Endothelial cell (in vitro differentiated cells): ENCODE measurements at regions not wholly inside any gene's neighbourhood (a gene's known extent, or its start where the extent isn't known, plus 50 kb on each side); places are given as distances from the start of the nearest gene placed in this dataset.

Experiments used
- DNase-seq: peaks from one replicate; pipeline ENCODE4 v3.0.0; 2021; ENCODE audit warnings: low spot score
- H3K27ac Mint-ChIP-seq: one replicate; pipeline ENCODE4 v1.8.0; 2021; ENCODE audit warnings: mixed read lengths, inconsistent platforms; ENCODE audit not compliant: unreplicated experiment
- H3K27me3 Mint-ChIP-seq: one replicate; pipeline ENCODE4 v1.8.0; 2021; ENCODE audit warnings: mild to moderate bottlenecking, moderate library complexity, mixed read lengths, inconsistent platforms; ENCODE audit not compliant: unreplicated experiment
- H3K36me3 Mint-ChIP-seq: one replicate; pipeline ENCODE4 v1.8.0; 2021; ENCODE audit warnings: mild to moderate bottlenecking, low read depth, mixed read lengths, inconsistent platforms; ENCODE audit not compliant: unreplicated experiment
- H3K4me1 Mint-ChIP-seq: one replicate; pipeline ENCODE4 v1.8.0; 2021; ENCODE audit warnings: mild to moderate bottlenecking, mixed read lengths, inconsistent platforms; ENCODE audit not compliant: unreplicated experiment
- H3K4me3 Mint-ChIP-seq: one replicate; pipeline ENCODE4 v1.8.0; 2021; ENCODE audit warnings: mild to moderate bottlenecking, mixed read lengths, inconsistent platforms; ENCODE audit not compliant: unreplicated experiment
- H3K9me3 Mint-ChIP-seq: one replicate; pipeline ENCODE4 v1.8.0; 2021; ENCODE audit warnings: mixed read lengths, inconsistent platforms; ENCODE audit not compliant: unreplicated experiment
- CTCF ChIP-seq: fragments of 200-600 bp; sonication (generic); IDR thresholded peaks from one replicate; pipeline ENCODE4 v1.5.0; 2021; ENCODE audit warnings: antibody characterized with exemption; ENCODE audit not compliant: unreplicated experiment

GRCh38 chr7:109215341-109215740, 645.7 kb downstream of the DNAJB9 start:
- TF ChIP-seq CTCF, result no peak
- Mint-ChIP-seq H3K27me3 (peaks cover 2% of the 10 kb centered on the region), H3K9me3 (no peaks in the 10 kb centered on the region), H3K36me3 (no peaks in the 10 kb centered on the region), H3K4me1 (no peaks in the 10 kb centered on the region), H3K4me3 (no peak overlapping the region), H3K27ac (no peak overlapping the region)
- DNase-seq, result no peak

GRCh38 chr7:109224100-109224499, 654.4 kb downstream of the DNAJB9 start:
- Mint-ChIP-seq H3K27ac (no peak overlapping the region), H3K27me3 (peaks cover 2% of the 10 kb centered on the region), H3K4me3 (no peak overlapping the region), H3K9me3 (no peaks in the 10 kb centered on the region), H3K36me3 (no peaks in the 10 kb centered on the region), H3K4me1 (no peaks in the 10 kb centered on the region)
- no peak for TF ChIP-seq CTCF
- DNase-seq, result no peak

- Mint-ChIP-seq H3K36me3 (no peaks in the 10 kb centered on the region), H3K4me1 (no peaks in the 10 kb centered on the region), H3K4me3 (no peak overlapping the region), H3K9me3 (no peaks in the 10 kb centered on the region), H3K27ac (no peak overlapping the region), H3K27me3 (no peaks in the 10 kb centered on the region)
- DNase-seq, result no peak
- no peak for TF ChIP-seq CTCF
These were observed 657.0 kb downstream of the DNAJB9 start for GRCh38 chr7:109226699-109227098.

DNA sequence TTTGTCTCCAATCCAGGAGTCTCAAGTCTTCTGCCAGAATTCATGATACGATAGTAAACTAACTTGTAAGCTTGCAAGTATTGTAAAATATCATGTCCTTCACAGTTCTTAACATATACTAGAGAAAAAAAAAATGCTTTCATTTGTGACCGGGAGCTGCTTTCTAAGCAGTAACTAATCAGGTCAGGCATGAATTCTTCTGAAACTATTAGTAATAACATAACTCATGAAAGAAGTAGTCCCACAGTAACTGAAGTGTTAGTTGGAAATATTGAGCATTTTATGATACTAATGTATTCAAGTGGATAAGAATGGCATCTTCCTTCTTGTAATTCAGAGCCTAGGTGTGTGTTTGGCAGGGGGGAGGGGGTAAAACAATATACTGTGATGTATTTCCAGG, 665.6 kb downstream of the DNAJB9 start:
- Mint-ChIP-seq H3K27ac (no peak overlapping the region), H3K36me3 (no peaks in the 10 kb centered on the region), H3K27me3 (no peaks in the 10 kb centered on the region), H3K9me3 (no peaks in the 10 kb centered on the region), H3K4me1 (no peaks in the 10 kb centered on the region), H3K4me3 (no peak overlapping the region)
- TF ChIP-seq CTCF, result no peak
- no peak for DNase-seq

- no peak for DNase-seq
- H3K4me1 Mint-ChIP-seq, result no peaks in the 10 kb centered on the region
- no peak overlapping the region for H3K4me3 Mint-ChIP-seq
- no peaks in the 10 kb centered on the region for H3K9me3 Mint-ChIP-seq
- H3K27me3 Mint-ChIP-seq, result no peaks in the 10 kb centered on the region
- H3K36me3 Mint-ChIP-seq, result no peaks in the 10 kb centered on the region
- no peak for TF ChIP-seq CTCF
- no peak overlapping the region for H3K27ac Mint-ChIP-seq
These were observed 676.8 kb downstream of the DNAJB9 start for GRCh38 chr7:109246330-109247077.
